Peyer's patch (tissue), 4 donors: ENCODE measurements at regions not wholly inside any gene's neighbourhood (a gene's known extent, or its start where the extent isn't known, plus 50 kb on each side); places are given as distances from the start of the nearest gene placed in this dataset.

ENCODE experiments used
- POLR2A ChIP-seq, 2 donors: fragments of 450-650 bp; IDR thresholded peaks; one replicate each; pipeline ENCODE4 v1.5.1; 2017; ENCODE audit warnings: antibody characterized with exemption in 2 of 2, mild to moderate bottlenecking in 2 of 2, moderate library complexity in 2 of 2
- TF ChIP-seq, protein P1 (sequence below), 6 experiments: fragments of 450-650 bp in 4 of 6; fragments of 200-600 bp in 2 of 6; sonication (generic) in 1 of 6; IDR thresholded peaks; one replicate each; pipeline ENCODE4 v1.5.1; 2017 to 2019; ENCODE audit warnings: antibody characterized with exemption in 6 of 6, mild to moderate bottlenecking in 3 of 6, moderate library complexity in 1 of 6

DNA sequence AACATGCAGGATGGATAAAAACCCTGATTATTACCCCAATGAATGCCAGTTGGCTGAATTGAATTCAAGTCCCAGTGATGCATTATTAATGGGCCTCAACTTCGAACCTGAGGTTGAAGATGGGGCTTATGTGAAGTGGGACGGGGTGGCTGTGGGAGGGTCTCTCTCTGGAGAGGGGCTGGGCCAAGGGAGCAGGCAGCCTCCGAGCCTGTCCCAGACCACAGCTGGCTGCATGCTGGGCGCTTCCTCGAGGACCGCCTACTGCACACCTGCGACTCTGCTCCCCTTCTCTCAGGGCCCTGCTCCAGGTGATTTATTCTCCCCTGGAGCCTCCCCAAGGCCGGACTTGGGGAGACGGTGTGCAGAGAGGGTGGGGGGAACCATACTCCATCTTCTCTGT, 568.3 kb downstream of the CCDC171 start:
- TF ChIP-seq, protein P1, sequence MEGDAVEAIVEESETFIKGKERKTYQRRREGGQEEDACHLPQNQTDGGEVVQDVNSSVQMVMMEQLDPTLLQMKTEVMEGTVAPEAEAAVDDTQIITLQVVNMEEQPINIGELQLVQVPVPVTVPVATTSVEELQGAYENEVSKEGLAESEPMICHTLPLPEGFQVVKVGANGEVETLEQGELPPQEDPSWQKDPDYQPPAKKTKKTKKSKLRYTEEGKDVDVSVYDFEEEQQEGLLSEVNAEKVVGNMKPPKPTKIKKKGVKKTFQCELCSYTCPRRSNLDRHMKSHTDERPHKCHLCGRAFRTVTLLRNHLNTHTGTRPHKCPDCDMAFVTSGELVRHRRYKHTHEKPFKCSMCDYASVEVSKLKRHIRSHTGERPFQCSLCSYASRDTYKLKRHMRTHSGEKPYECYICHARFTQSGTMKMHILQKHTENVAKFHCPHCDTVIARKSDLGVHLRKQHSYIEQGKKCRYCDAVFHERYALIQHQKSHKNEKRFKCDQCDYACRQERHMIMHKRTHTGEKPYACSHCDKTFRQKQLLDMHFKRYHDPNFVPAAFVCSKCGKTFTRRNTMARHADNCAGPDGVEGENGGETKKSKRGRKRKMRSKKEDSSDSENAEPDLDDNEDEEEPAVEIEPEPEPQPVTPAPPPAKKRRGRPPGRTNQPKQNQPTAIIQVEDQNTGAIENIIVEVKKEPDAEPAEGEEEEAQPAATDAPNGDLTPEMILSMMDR (IDR thresholded peaks at IDR 0.05), result no peak
- no peak for TF ChIP-seq POLR2A (IDR thresholded peaks at IDR 0.05)
